GM23338 (cell line): ENCODE measurements at regions not wholly inside any gene's neighbourhood (a gene's known extent, or its start where the extent isn't known, plus 50 kb on each side); places are given as distances from the start of the nearest gene placed in this dataset.

Experiments used
- ATAC-seq: fragments of 200-7000 bp; cut with Tn5 transposase; 3 replicates; pipeline ENCODE4 v1.9.1; 2020
- DNase-seq: peaks from one replicate; pipeline ENCODE4 v3.0.0-alpha.2; 2015; ENCODE audit warnings: low spot score
- H2AFZ ChIP-seq: fragments of 200-600 bp; sonication (generic); 2 replicates; pipeline ENCODE4 v1.8.0; 2016; ENCODE audit warnings: antibody characterized with exemption, mild to moderate bottlenecking, moderate library complexity
- H3F3A ChIP-seq: fragments of 200-600 bp; sonication (generic); replicated peaks from 2 replicates; pipeline ENCODE4 v1.8.0; 2017; ENCODE audit warnings: antibody characterized with exemption, mixed run types, low read depth
- H3K27ac ChIP-seq: fragments of 200-600 bp; sonication (generic); 2 replicates; pipeline ENCODE4 v1.6.1; 2016; ENCODE audit warnings: low read depth
- H3K27me3 ChIP-seq: fragments of 200-600 bp; sonication (generic); 2 replicates; pipeline ENCODE4 v1.8.0; 2016; ENCODE audit warnings: mild to moderate bottlenecking, mixed run types, moderate library complexity; ENCODE audit not compliant: insufficient read depth
- H3K36me3 ChIP-seq: fragments of 200-600 bp; sonication (generic); 2 replicates; pipeline ENCODE4 v1.8.0; 2016; ENCODE audit warnings: mild to moderate bottlenecking; ENCODE audit not compliant: insufficient read depth
- H3K4me1 ChIP-seq: fragments of 200-600 bp; sonication (generic); 2 replicates; pipeline ENCODE4 v1.8.0; 2016; ENCODE audit warnings: mild to moderate bottlenecking, moderate library complexity; ENCODE audit not compliant: insufficient read depth
- H3K4me2 ChIP-seq: fragments of 200-600 bp; sonication (generic); 2 replicates; pipeline ENCODE4 v1.7.1; 2017; ENCODE audit warnings: mixed run types
- H3K4me3 ChIP-seq: fragments of 200-600 bp; sonication (generic); 2 replicates; pipeline ENCODE4 v1.6.1; 2016; ENCODE audit warnings: mixed run types
- H3K79me2 ChIP-seq: fragments of 200-600 bp; sonication (generic); replicated peaks from 2 replicates; pipeline ENCODE4 v1.8.0; 2017; ENCODE audit warnings: mild to moderate bottlenecking; ENCODE audit not compliant: insufficient read depth
- H3K9me2 ChIP-seq: fragments of 200-600 bp; sonication (generic); 2 replicates; pipeline ENCODE4 v1.8.0; 2017; ENCODE audit not compliant: insufficient read depth
- H4K20me1 ChIP-seq: fragments of 200-600 bp; sonication (generic); replicated peaks from 2 replicates; pipeline ENCODE4 v1.8.0; 2017; ENCODE audit warnings: mild to moderate bottlenecking; ENCODE audit not compliant: insufficient read depth
- H3K27ac Mint-ChIP-seq: 2 replicates; pipeline ENCODE4 v1.8.0; 2020; ENCODE audit warnings: inconsistent platforms, mild to moderate bottlenecking, moderate library complexity, mixed read lengths
- H3K27me3 Mint-ChIP-seq: 3 replicates; pipeline ENCODE4 v1.8.0; 2022; ENCODE audit warnings: low read depth, mild to moderate bottlenecking, moderate library complexity, mixed read lengths, inconsistent platforms; ENCODE audit not compliant: insufficient read depth, poor library complexity
- H3K36me3 Mint-ChIP-seq: 3 replicates; pipeline ENCODE4 v1.8.0; 2021; ENCODE audit warnings: low read depth, mild to moderate bottlenecking, inconsistent platforms, moderate library complexity, mixed read lengths
- H3K4me1 Mint-ChIP-seq: 3 replicates; pipeline ENCODE4 v1.8.0; 2020; ENCODE audit warnings: mild to moderate bottlenecking, inconsistent platforms, mixed read lengths
- H3K4me3 Mint-ChIP-seq: 3 replicates; pipeline ENCODE4 v1.8.0; 2021; ENCODE audit warnings: moderate library complexity, mild to moderate bottlenecking, inconsistent platforms, mixed read lengths
- H3K9me3 Mint-ChIP-seq: 3 replicates; pipeline ENCODE4 v1.8.0; 2020; ENCODE audit warnings: moderate library complexity, mild to moderate bottlenecking, inconsistent platforms, mixed read lengths
- CREB1 ChIP-seq: fragments of 250-450 bp; sonication (Bioruptor Pico); IDR thresholded peaks from 2 replicates; pipeline ENCODE4 v1.5.0; 2020; ENCODE audit warnings: low read depth, mild to moderate bottlenecking, moderate library complexity
- CTCF ChIP-seq, 2 experiments: fragments of 200-600 bp in 1 of 2; sonication (generic) in 1 of 2; conservative IDR thresholded peaks; 2 replicates each; pipeline versions ENCODE4 v1.5.1 to v1.6.1; 2016 to 2017; ENCODE audit warnings: antibody characterized with exemption in 2 of 2, low read depth in 2 of 2, mild to moderate bottlenecking in 2 of 2, moderate library complexity in 1 of 2
- EZH2 ChIP-seq: fragments of 200-600 bp; sonication (generic); IDR thresholded peaks from one replicate; pipeline ENCODE4 v1.8.0; 2017; ENCODE audit warnings: antibody characterized with exemption, mild to moderate bottlenecking, low read depth; ENCODE audit not compliant: unreplicated experiment
- JUNB ChIP-seq: IDR thresholded peaks from one replicate; pipeline ENCODE4 v1.6.1; 2016; ENCODE audit warnings: antibody characterized with exemption; ENCODE audit not compliant: unreplicated experiment
- NANOG ChIP-seq: IDR thresholded peaks from 2 replicates; pipeline ENCODE4 v1.6.1; 2016; ENCODE audit warnings: antibody characterized with exemption, borderline replicate concordance
- POLR2AphosphoS5 ChIP-seq: IDR thresholded peaks from 2 replicates; pipeline ENCODE4 v1.6.1; 2016; ENCODE audit warnings: antibody characterized with exemption, low read depth
- STAT1 ChIP-seq: IDR thresholded peaks from one replicate; pipeline ENCODE4 v1.6.1; 2016; ENCODE audit warnings: antibody characterized with exemption; ENCODE audit not compliant: unreplicated experiment
- ZNF114 ChIP-seq: fragments of 250-450 bp; sonication (Bioruptor Pico); IDR thresholded peaks from 2 replicates; pipeline ENCODE4 v1.5.0; 2020; ENCODE audit warnings: mild to moderate bottlenecking, moderate library complexity
- ZNF331 ChIP-seq: fragments of 250-450 bp; sonication (Bioruptor Pico); IDR thresholded peaks from 2 replicates; pipeline ENCODE4 v1.5.0; 2020; ENCODE audit warnings: low read depth, mild to moderate bottlenecking, moderate library complexity
- TF ChIP-seq, protein P1 (sequence below): fragments of 250-450 bp; sonication (Bioruptor Pico); IDR thresholded peaks from 2 replicates; pipeline ENCODE4 v1.5.0; 2020; ENCODE audit warnings: mild to moderate bottlenecking, moderate library complexity
- TF ChIP-seq, protein P2 (sequence below): IDR thresholded peaks from one replicate; pipeline ENCODE4 v1.6.1; 2018; ENCODE audit warnings: antibody characterized with exemption; ENCODE audit not compliant: unreplicated experiment

DNA sequence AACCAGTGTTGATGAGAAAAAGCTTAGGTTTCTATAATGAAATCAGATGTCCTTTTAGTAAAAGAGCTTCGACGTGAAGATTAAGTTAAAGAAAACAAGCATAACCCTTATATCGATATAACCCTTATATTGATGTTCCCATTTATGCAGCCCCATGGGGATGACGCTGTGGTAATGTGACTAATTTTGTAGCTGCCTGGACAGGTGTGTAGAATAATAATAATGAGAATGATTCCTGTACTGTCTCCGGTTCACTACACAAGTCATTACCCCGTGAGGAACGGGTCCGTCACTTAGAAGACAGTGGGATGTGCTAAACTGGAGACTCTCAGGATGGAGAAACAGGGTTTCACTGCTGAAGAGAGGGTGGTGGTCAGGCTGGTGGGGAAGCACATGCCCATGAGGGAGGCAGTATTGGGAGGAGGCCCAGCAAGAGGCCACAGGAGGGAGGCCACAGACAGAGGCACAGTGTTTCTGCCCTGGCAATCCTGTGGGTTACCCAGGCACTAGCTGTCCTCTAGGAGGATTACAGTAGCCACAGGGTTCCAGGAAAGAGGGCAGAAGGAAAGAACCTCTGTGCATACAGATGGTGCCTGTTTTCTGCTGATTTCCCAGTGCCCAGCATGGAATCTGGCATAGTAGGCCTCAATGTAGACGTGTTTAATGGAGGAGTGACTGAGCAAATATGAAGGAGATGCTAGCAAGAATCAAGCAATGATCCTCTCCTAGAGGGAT is 191.1 kb upstream of the TSC22D2 start:
- ATAC-seq, result no peak
- H2AFZ ChIP-seq, result no peak overlapping the region
- peaks cover 3% of the 10 kb centered on the region; the same call in 1 of the 2 replicates for H3K9me2 ChIP-seq
- no peaks in the 10 kb centered on the region for H3F3A ChIP-seq
- Mint-ChIP-seq H3K36me3 (no peaks in the 10 kb centered on the region; the same call in 2 of the 3 replicates), H3K27me3 (peaks cover 4% of the 10 kb centered on the region), H3K4me3 (no peak overlapping the region), H3K9me3 (peaks cover 8% of the 10 kb centered on the region; the same call in 1 of the 3 replicates), H3K4me1 (peaks cover 26% of the 10 kb centered on the region), H3K27ac (no peak overlapping the region)
- no peak overlapping the region for H3K4me2 ChIP-seq
- no peak overlapping the region for H3K4me3 ChIP-seq
- no peaks in the 10 kb centered on the region for H3K36me3 ChIP-seq
- peaks cover 6% of the 10 kb centered on the region; the same call in 1 of the 2 replicates for H3K27me3 ChIP-seq
- no peaks in the 10 kb centered on the region for H3K79me2 ChIP-seq
- H4K20me1 ChIP-seq, result no peaks in the 10 kb centered on the region
- TF ChIP-seq EZH2, result no peak
- TF ChIP-seq CREB1 (CRISPR knock-in tag), result no peak
- TF ChIP-seq JUNB, result no peak
- TF ChIP-seq, protein P1, sequence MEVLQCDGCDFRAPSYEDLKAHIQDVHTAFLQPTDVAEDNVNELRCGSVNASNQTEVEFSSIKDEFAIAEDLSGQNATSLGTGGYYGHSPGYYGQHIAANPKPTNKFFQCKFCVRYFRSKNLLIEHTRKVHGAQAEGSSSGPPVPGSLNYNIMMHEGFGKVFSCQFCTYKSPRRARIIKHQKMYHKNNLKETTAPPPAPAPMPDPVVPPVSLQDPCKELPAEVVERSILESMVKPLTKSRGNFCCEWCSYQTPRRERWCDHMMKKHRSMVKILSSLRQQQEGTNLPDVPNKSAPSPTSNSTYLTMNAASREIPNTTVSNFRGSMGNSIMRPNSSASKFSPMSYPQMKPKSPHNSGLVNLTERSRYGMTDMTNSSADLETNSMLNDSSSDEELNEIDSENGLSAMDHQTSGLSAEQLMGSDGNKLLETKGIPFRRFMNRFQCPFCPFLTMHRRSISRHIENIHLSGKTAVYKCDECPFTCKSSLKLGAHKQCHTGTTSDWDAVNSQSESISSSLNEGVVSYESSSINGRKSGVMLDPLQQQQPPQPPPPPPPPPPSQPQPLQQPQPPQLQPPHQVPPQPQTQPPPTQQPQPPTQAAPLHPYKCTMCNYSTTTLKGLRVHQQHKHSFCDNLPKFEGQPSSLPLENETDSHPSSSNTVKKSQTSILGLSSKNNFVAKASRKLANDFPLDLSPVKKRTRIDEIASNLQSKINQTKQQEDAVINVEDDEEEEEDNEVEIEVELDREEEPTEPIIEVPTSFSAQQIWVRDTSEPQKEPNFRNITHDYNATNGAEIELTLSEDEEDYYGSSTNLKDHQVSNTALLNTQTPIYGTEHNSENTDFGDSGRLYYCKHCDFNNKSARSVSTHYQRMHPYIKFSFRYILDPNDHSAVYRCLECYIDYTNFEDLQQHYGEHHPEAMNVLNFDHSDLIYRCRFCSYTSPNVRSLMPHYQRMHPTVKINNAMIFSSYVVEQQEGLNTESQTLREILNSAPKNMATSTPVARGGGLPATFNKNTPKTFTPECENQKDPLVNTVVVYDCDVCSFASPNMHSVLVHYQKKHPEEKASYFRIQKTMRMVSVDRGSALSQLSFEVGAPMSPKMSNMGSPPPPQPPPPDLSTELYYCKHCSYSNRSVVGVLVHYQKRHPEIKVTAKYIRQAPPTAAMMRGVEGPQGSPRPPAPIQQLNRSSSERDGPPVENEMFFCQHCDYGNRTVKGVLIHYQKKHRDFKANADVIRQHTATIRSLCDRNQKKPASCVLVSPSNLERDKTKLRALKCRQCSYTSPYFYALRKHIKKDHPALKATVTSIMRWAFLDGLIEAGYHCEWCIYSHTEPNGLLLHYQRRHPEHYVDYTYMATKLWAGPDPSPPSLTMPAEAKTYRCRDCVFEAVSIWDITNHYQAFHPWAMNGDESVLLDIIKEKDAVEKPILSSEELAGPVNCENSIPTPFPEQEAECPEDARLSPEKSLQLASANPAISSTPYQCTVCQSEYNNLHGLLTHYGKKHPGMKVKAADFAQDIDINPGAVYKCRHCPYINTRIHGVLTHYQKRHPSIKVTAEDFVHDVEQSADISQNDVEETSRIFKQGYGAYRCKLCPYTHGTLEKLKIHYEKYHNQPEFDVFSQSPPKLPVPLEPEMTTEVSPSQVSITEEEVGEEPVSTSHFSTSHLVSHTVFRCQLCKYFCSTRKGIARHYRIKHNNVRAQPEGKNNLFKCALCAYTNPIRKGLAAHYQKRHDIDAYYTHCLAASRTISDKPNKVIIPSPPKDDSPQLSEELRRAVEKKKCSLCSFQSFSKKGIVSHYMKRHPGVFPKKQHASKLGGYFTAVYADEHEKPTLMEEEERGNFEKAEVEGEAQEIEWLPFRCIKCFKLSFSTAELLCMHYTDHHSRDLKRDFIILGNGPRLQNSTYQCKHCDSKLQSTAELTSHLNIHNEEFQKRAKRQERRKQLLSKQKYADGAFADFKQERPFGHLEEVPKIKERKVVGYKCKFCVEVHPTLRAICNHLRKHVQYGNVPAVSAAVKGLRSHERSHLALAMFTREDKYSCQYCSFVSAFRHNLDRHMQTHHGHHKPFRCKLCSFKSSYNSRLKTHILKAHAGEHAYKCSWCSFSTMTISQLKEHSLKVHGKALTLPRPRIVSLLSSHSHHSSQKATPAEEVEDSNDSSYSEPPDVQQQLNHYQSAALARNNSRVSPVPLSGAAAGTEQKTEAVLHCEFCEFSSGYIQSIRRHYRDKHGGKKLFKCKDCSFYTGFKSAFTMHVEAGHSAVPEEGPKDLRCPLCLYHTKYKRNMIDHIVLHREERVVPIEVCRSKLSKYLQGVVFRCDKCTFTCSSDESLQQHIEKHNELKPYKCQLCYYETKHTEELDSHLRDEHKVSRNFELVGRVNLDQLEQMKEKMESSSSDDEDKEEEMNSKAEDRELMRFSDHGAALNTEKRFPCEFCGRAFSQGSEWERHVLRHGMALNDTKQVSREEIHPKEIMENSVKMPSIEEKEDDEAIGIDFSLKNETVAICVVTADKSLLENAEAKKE (CRISPR knock-in tag), result no peak
- TF ChIP-seq POLR2AphosphoS5, result no peak
- TF ChIP-seq STAT1, result no peak
- TF ChIP-seq, protein P2, sequence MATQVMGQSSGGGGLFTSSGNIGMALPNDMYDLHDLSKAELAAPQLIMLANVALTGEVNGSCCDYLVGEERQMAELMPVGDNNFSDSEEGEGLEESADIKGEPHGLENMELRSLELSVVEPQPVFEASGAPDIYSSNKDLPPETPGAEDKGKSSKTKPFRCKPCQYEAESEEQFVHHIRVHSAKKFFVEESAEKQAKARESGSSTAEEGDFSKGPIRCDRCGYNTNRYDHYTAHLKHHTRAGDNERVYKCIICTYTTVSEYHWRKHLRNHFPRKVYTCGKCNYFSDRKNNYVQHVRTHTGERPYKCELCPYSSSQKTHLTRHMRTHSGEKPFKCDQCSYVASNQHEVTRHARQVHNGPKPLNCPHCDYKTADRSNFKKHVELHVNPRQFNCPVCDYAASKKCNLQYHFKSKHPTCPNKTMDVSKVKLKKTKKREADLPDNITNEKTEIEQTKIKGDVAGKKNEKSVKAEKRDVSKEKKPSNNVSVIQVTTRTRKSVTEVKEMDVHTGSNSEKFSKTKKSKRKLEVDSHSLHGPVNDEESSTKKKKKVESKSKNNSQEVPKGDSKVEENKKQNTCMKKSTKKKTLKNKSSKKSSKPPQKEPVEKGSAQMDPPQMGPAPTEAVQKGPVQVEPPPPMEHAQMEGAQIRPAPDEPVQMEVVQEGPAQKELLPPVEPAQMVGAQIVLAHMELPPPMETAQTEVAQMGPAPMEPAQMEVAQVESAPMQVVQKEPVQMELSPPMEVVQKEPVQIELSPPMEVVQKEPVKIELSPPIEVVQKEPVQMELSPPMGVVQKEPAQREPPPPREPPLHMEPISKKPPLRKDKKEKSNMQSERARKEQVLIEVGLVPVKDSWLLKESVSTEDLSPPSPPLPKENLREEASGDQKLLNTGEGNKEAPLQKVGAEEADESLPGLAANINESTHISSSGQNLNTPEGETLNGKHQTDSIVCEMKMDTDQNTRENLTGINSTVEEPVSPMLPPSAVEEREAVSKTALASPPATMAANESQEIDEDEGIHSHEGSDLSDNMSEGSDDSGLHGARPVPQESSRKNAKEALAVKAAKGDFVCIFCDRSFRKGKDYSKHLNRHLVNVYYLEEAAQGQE, result no peak
- TF ChIP-seq ZNF114 (CRISPR knock-in tag), result no peak
- no peak for TF ChIP-seq CTCF (conservative IDR thresholded peaks at IDR 0.05; ENCODE audit: low read depth in 2 of 2)
- no peak for TF ChIP-seq NANOG
- TF ChIP-seq ZNF331 (CRISPR knock-in tag), result no peak
- DNase-seq, result no peak
- H3K27ac ChIP-seq, result no peak overlapping the region
- H3K4me1 ChIP-seq, result peaks cover 20% of the 10 kb centered on the region
